Ecto neural progenitor cell (in vitro differentiated cells): ENCODE measurements at regions not wholly inside any gene's neighbourhood (a gene's known extent, or its start where the extent isn't known, plus 50 kb on each side); places are given as distances from the start of the nearest gene placed in this dataset.
"Not testable (repeated sequence)": the region's sequence is repeated elsewhere in the genome, so short reads cannot be mapped to it uniquely, and the experiment has no call there.

Experiments used
- DNase-seq: peaks from one replicate; pipeline ENCODE4 v3.0.0-alpha.2; 2018; ENCODE audit warnings: low spot score

DNA sequence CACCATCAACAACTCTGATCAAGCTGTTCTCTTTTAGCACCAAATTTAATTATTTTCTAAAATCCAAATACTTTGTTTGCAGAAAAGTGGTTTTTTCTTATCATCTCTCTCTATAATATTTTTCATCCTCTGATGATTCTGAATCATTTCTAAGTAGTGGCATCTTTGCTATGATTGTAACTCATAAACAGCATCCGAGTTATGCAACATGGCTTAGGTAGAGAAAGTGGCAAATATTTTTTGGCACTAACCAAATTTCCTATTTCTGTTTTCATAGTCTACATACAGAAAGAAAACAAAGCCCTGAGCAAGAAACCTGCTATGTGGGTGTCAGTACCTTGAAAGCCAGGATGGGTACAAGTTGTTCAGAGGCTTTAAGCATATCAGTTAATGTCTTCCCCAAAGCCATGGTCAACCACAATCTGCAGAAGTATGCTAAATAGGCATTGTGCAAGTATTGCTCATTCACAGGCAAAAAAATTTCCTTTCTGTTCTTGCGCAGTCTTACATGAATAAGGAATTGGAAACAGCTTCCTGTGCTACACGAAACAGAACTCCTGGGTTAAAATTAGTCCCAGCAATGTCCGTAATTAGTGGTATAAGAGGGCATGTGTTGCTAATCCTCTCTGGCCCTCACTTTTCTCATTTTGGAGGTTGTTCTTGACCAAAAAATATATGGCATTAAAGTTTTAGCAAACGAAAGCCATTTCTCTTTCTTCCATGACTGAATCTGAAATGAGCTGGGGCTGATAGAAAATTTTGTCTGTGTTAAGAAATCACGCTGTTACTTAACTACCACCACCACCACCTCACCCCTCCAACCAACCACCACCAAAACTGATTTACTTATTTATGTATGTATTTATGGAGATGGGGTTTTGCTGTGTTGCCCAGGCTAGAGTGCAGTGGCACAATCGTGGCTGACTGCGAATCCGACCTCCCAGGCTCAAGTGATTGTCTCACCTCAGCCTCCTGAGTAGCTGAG is 325.6 kb upstream of the MAGI2 start:
- DNase-seq, result no peak

- DNase-seq, result no peak
Measured at GRCh38 chr7:79775911-79776310, 322.4 kb upstream of the MAGI2 start.

DNA sequence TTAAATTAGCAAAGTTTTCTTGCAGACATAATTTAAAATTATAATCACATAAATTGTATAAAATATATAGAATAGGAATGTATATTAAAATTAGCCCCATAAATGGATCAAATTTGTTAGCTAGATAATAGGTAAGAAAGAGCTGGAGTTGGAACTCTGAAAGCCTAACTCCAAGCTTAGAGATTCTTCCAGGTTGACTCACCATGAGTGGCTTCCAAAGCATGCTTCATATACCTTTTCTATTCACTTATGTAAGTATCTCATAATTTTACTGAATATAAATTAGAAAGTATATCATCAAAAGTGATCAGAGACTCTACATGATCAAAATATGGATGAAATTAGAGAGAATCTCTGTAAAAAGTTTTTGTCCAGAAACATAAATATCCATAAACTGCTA is 320.7 kb upstream of the MAGI2 start:
- no peak for DNase-seq

GRCh38 chr7:79770970-79771369 is 317.5 kb upstream of the MAGI2 start:
- DNase-seq, result no peak

GRCh38 chr7:79770063-79770462 is 316.6 kb upstream of the MAGI2 start:
- DNase-seq, result no peak

DNA sequence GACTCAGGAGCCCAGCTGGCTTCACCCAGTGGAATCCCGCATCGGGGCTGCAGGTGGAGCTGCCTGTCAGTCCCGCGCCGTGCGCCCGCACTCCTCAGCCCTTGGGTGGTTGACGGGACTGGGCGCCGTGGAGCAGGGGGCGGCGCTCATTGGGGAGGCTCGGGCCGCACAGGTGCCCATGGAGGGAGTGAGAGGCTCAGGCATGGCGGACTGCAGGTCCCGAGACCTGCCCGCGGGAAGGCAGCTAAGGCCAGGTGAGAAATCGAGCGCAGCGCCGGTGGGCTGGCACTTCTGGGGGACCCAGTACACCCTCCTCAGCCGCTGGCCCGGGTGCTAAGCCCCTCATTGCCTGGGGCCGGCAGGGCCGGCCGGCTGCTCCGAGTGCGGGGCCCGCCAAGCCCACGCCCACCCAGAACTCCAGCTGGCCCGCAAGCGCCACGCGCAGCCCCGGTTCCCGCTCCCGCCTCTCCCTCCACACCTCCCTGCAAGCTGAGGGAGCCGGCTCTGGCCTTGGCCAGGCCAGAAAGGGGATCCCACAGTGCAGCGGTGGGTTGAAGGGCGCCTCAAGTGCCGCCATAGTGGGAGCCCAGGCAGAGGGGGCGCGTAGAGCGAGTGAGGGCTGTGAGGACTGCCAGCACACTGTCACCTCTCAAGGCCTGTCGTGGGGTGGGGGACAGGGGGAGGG is 314.6 kb upstream of the MAGI2 start:
- not testable (repeated sequence) for DNase-seq

- DNase-seq, result not testable (repeated sequence)
Measured at GRCh38 chr7:79767192-79767591, 313.7 kb upstream of the MAGI2 start.

GRCh38 chr7:79761876-79762429 is 308.5 kb upstream of the MAGI2 start:
- no peak for DNase-seq

DNA sequence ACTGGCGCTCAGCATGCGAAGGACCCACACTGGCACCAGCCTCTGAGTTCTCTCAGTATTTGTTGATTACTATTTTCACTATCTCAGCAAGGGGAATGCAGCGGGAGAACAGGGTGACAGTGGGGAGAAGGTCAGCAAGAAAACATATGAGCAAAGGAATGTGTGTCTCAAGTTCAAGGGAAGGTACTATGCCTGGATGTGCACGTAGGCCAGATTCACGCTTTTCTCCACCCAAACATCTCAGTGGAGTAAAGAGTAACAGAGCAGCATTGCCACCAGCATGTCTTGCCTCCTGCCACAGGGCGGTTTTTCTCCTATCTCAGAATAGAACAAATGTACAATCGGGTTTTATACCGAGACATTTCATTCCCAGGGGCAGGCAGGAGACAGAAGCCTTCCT is 297.5 kb upstream of the MAGI2 start:
- DNase-seq, result not testable (repeated sequence)

DNA sequence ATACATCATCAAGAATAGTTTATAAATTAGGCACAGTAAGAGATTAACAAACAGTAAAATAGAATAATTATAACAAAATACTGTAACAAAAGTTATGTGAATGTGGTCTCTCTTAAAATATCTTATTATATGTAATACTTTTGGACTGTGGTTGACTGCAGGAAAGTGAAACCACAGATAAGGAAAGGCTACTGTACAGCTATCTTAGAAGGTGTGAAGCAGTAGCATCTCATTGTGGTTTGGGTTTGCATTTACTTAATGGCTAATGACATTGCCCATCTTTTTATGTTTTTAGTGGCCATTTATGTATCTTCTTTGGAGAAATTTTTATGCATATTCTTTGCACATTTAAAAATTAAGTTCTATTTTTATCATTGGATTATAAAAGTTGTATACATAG is 296.4 kb upstream of the MAGI2 start:
- no peak for DNase-seq

- DNase-seq, result no peak
Measured at GRCh38 chr7:79741684-79742083, 288.2 kb upstream of the MAGI2 start.

- no peak for DNase-seq
Measured at GRCh38 chr7:79740076-79740475, 286.6 kb upstream of the MAGI2 start.

DNA sequence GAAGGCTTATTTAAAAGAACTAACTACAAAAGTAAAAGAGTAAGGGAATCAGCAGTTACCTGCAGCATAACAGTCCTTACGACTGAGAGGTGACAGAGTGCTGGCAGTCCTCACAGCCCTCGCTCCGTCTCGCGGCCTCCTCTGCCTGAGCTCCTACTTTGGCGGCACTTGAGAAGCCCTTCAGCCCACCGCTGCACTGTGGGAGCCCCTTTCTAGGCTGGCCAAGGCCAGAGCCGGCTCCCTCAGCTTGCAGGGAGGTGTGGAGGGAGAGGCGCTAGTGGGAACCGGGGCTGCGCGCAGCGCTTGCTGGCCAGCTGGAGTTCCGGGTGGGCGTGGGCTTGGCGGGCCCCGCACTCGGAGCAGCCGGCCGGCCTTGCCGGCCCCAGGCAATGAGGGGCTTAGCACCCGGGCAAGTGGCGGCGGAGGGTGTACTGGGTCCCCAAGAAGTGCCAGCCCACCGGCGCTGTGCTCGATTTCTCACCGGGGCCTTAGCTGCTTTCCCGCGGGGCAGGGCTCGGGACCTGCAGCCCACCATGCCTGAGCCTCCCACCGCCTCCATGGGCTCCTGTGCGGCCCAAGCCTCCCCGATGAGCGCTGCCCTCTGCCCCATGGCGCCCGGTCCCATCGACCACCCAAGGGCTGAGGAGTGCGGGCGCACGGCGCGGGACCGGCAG is 285.7 kb upstream of the MAGI2 start:
- not testable (repeated sequence) for DNase-seq

GRCh38 chr7:79736418-79736817 is 283.0 kb upstream of the MAGI2 start:
- DNase-seq, result no peak

- no peak for DNase-seq
Measured at GRCh38 chr7:79735012-79735411, 281.5 kb upstream of the MAGI2 start.

DNA sequence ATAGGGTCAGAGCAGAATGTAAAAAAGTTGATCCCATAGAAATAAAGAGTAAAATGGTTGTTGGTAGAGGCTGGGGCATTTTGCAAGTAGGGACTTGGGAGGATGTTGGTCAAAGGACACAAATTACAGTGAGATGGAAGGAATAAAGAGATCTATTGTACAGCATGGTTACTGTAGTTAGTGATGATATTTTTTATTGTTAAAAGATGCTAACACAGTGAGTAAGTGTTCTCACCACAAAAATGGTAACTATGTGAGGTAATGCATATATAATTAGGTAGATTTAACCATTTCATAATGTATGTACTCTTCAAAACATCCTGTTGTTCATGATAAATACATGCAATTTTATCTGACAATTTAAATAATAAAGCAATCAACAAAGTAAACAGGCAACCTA is 280.7 kb upstream of the MAGI2 start:
- no peak for DNase-seq

DNA sequence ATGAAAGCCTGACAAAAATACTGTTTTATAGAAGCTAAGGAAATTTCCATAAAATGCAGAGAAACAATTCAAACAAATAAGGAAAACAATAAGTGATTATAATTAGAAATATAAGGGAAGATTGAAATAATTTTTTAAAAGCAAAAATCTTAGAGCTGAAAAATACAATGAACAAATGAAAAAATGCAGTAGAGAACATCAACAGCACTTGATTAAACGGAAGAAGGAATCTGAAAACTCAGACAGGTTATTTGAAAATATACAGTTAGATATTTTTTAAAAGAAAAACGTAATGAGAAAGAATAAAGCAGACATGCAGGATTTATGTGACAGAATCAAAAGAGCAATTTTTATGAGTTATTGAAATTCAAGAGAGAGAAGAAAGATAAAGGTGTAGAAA is 279.1 kb upstream of the MAGI2 start:
- DNase-seq, result no peak

- DNase-seq, result no peak
Measured at GRCh38 chr7:79730971-79731370, 277.5 kb upstream of the MAGI2 start.

DNA sequence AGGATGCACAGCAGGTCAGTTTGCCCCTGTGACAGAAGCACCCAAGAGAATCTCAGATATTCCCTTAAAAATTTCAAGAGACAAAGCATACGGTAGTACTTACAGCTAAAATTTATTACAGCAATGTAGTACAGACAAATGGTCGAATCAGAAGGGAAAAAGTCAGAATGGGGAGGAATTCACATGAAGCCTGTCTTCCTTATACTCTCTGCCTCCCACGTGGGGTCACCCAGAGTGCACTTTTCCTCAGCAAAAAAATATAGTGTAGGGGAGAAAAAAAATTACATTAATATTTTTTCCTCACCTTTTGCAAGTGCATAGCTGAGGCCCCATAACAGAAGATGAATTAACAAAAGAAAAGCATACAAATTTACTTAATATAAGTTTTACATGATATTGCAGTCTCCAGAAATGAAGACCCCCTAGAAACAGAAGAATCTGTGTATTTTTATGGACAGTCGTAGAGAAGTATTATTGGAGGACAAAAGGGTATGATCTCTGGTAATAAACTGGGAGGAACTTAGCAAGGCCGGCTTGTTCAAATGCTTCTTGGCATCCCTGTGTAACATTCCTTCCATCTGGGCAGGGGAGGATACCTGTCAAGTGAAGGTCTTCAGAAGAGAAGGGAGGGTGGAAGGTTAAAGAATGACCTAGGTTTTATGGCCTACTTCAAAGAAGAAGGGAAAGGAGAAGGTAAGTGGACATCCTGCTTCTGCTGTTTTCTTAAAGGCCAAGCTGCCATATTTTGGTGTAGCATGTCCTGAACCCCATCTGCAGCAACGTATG is 270.6 kb upstream of the MAGI2 start:
- no peak for DNase-seq

DNA sequence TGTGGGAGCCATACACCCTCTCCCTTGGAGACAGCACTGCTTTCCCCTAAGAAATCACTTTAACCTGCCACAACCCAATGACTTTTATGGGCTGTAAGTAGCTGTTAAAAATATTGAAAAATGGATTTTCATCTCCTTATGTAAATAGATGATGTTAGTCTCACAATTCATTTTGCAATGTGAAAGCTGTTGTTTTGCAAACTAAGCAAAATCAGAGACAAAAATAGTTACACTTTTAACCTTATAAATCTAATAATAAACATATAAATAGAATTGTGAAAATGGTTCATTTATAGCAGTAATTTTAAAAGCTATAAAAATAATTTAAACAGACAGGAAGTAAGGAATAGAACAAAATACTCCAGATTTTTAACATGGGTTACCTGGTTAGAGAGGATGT is 268.8 kb upstream of the MAGI2 start:
- DNase-seq, result no peak

DNA sequence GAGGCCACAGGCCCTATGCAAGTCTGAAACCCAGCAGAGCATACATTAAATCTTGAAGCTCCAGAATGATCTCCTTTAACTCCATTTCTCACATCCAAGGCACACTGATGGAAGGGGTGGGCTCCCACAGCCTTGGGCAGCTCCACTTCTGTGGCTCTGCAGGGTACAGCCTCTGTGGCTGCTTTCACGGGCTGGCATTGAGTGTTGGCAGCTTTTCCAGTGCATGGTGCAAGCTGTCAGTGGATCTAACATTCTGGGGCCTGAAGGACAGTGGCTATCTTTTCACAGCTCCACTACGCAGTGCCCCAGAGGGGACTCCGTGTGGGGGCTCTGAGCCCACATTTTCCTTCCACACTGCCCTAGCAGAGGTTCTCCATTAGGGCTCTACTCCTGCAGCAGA is 265.7 kb upstream of the MAGI2 start:
- no peak for DNase-seq

GRCh38 chr7:79716329-79716728 is 262.9 kb upstream of the MAGI2 start:
- no peak for DNase-seq
